Muscle layer of duodenum (tissue), 2 donors: ENCODE measurements at regions not wholly inside any gene's neighbourhood (a gene's known extent, or its start where the extent isn't known, plus 50 kb on each side); places are given as distances from the start of the nearest gene placed in this dataset.

Source experiments
- H3K27ac ChIP-seq: one replicate; pipeline ENCODE4 v1.7.0; 2013; ENCODE audit warnings: mild to moderate bottlenecking, low read length
- H3K27me3 ChIP-seq: one replicate; pipeline ENCODE4 v1.7.0; 2013; ENCODE audit warnings: low read depth, mild to moderate bottlenecking, control low read depth, low read length
- H3K36me3 ChIP-seq, 2 donors: one replicate each; pipeline ENCODE4 v1.7.0; 2013; ENCODE audit warnings: low read length in 2 of 2, control low read depth in 1 of 2, mild to moderate bottlenecking in 1 of 2; ENCODE audit not compliant: insufficient read depth in 2 of 2, control insufficient read depth in 1 of 2
- H3K4me1 ChIP-seq, 2 donors: one replicate each; pipeline ENCODE4 v1.7.0; 2013; ENCODE audit warnings: low read length in 2 of 2, mild to moderate bottlenecking in 2 of 2, control low read depth in 1 of 2, moderate library complexity in 1 of 2; ENCODE audit not compliant: insufficient read depth in 2 of 2, control insufficient read depth in 1 of 2
- H3K4me3 ChIP-seq, 2 donors: one replicate each; pipeline ENCODE4 v1.7.0; 2013; ENCODE audit warnings: low read length in 2 of 2, low read depth in 1 of 2, mild to moderate bottlenecking in 1 of 2
- H3K9me3 ChIP-seq, 2 donors: one replicate each; pipeline ENCODE4 v1.7.0; 2013; ENCODE audit warnings: low read length in 2 of 2, control low read depth in 1 of 2, mild to moderate bottlenecking in 1 of 2; ENCODE audit not compliant: control insufficient read depth in 1 of 2
- donor health status: healthy.

- no peaks in the 10 kb centered on the region for H3K9me3 ChIP-seq
These were observed 94.0 kb downstream of the KLF12 start for GRCh38 chr13:74040200-74040599.

GRCh38 chr13:74039667-74040066, 94.5 kb downstream of the KLF12 start:
- H3K27me3 ChIP-seq = no peaks in the 10 kb centered on the region
- no peaks in the 10 kb centered on the region for H3K9me3 ChIP-seq

More at GRCh38 chr13:74040200-74040599, 94.0 kb downstream of the KLF12 start:
- Histone ChIP-seq H3K4me1 (peaks cover 0 to 8% of the 10 kb centered on the region in 2 donors), H3K4me3 (no peak overlapping the region), H3K27ac (no peak overlapping the region), H3K27me3 (no peaks in the 10 kb centered on the region), H3K36me3 (no peaks in the 10 kb centered on the region)

GRCh38 chr13:74039154-74039553, 95.0 kb downstream of the KLF12 start:
- no peaks in the 10 kb centered on the region for H3K36me3 ChIP-seq
- H3K9me3 ChIP-seq = no peaks in the 10 kb centered on the region
- no peak overlapping the region for H3K27ac ChIP-seq
- no peaks in the 10 kb centered on the region for H3K27me3 ChIP-seq
- no peak overlapping the region for H3K4me3 ChIP-seq
- peaks cover 0 to 8% of the 10 kb centered on the region in 2 donors for H3K4me1 ChIP-seq

More at GRCh38 chr13:74039667-74040066, 94.5 kb downstream of the KLF12 start:
- H3K4me1 ChIP-seq = peaks cover 0 to 8% of the 10 kb centered on the region in 2 donors
- no peak overlapping the region for H3K4me3 ChIP-seq
- H3K27ac ChIP-seq = no peak overlapping the region
- H3K36me3 ChIP-seq = no peaks in the 10 kb centered on the region

GRCh38 chr13:74037762-74038161, 96.4 kb downstream of the KLF12 start:
- no peaks in the 10 kb centered on the region for H3K36me3 ChIP-seq
- no peak overlapping the region for H3K27ac ChIP-seq
- no peak overlapping the region for H3K4me3 ChIP-seq
- no peaks in the 10 kb centered on the region for H3K27me3 ChIP-seq
- peaks cover 0 to 8% of the 10 kb centered on the region in 2 donors for H3K4me1 ChIP-seq
- H3K9me3 ChIP-seq = no peaks in the 10 kb centered on the region

- H3K4me1 ChIP-seq = peaks cover 0 to 8% of the 10 kb centered on the region in 2 donors
- no peaks in the 10 kb centered on the region for H3K36me3 ChIP-seq
- no peaks in the 10 kb centered on the region for H3K9me3 ChIP-seq
- no peaks in the 10 kb centered on the region for H3K27me3 ChIP-seq
- H3K27ac ChIP-seq = no peak overlapping the region
- H3K4me3 ChIP-seq = no peak overlapping the region
These were observed 97.8 kb downstream of the KLF12 start for GRCh38 chr13:74036373-74036772.

- H3K4me1 ChIP-seq = peaks cover 0 to 4% of the 10 kb centered on the region in 2 donors
- H3K9me3 ChIP-seq = no peaks in the 10 kb centered on the region
- no peaks in the 10 kb centered on the region for H3K36me3 ChIP-seq
- H3K27ac ChIP-seq = no peak overlapping the region
- no peaks in the 10 kb centered on the region for H3K27me3 ChIP-seq
- H3K4me3 ChIP-seq = no peak overlapping the region
These were observed 98.3 kb downstream of the KLF12 start for GRCh38 chr13:74035896-74036295.

- Histone ChIP-seq H3K9me3 (no peaks in the 10 kb centered on the region), H3K36me3 (no peaks in the 10 kb centered on the region), H3K27ac (no peak overlapping the region), H3K4me3 (peak overlapping the region; percentile 9 to 15), H3K4me1 (no peaks in the 10 kb centered on the region), H3K27me3 (no peaks in the 10 kb centered on the region)
These were observed 101.9 kb downstream of the KLF12 start for GRCh38 chr13:74032325-74032724.

- Histone ChIP-seq H3K9me3 (no peaks in the 10 kb centered on the region), H3K36me3 (no peaks in the 10 kb centered on the region), H3K27ac (no peak overlapping the region), H3K4me1 (no peaks in the 10 kb centered on the region), H3K27me3 (no peaks in the 10 kb centered on the region), H3K4me3 (no peak overlapping the region)
These were observed 106.9 kb downstream of the KLF12 start for GRCh38 chr13:74027161-74027779.

GRCh38 chr13:74026753-74027152, 107.5 kb downstream of the KLF12 start:
- no peak overlapping the region for H3K4me3 ChIP-seq
- H3K27ac ChIP-seq = no peak overlapping the region
- H3K9me3 ChIP-seq = no peaks in the 10 kb centered on the region
- H3K36me3 ChIP-seq = no peaks in the 10 kb centered on the region
- no peaks in the 10 kb centered on the region for H3K27me3 ChIP-seq
- H3K4me1 ChIP-seq = no peaks in the 10 kb centered on the region

- H3K27ac ChIP-seq = no peak overlapping the region
- no peaks in the 10 kb centered on the region for H3K36me3 ChIP-seq
- H3K9me3 ChIP-seq = no peaks in the 10 kb centered on the region
- H3K27me3 ChIP-seq = no peaks in the 10 kb centered on the region
- H3K4me1 ChIP-seq = no peaks in the 10 kb centered on the region
- H3K4me3 ChIP-seq = no peak overlapping the region
These were observed 108.8 kb downstream of the KLF12 start for GRCh38 chr13:74025369-74025768.

GRCh38 chr13:74024856-74025255, 109.3 kb downstream of the KLF12 start:
- H3K27me3 ChIP-seq = no peaks in the 10 kb centered on the region
- no peak overlapping the region for H3K4me3 ChIP-seq
- no peaks in the 10 kb centered on the region for H3K9me3 ChIP-seq
- H3K4me1 ChIP-seq = no peaks in the 10 kb centered on the region
- no peaks in the 10 kb centered on the region for H3K36me3 ChIP-seq
- H3K27ac ChIP-seq = no peak overlapping the region

- Histone ChIP-seq H3K27me3 (no peaks in the 10 kb centered on the region), H3K36me3 (no peaks in the 10 kb centered on the region), H3K4me3 (no peak overlapping the region), H3K9me3 (no peaks in the 10 kb centered on the region), H3K27ac (no peak overlapping the region), H3K4me1 (no peaks in the 10 kb centered on the region)
These were observed 109.9 kb downstream of the KLF12 start for GRCh38 chr13:74024314-74024713.
